HG02798 (cell line): ENCODE measurements at regions not wholly inside any gene's neighbourhood (a gene's known extent, or its start where the extent isn't known, plus 50 kb on each side); places are given as distances from the start of the nearest gene placed in this dataset.
"Not testable (repeated sequence)": the region's sequence is repeated elsewhere in the genome, so short reads cannot be mapped to it uniquely, and the experiment has no call there.

ENCODE experiments used
- ATAC-seq: cut with Tn5 transposase; IDR thresholded peaks from one replicate; pipeline ENCODE4 v1.9.1; 2021; ENCODE audit warnings: mild to moderate bottlenecking; ENCODE audit not compliant: unreplicated experiment, poor library complexity

DNA sequence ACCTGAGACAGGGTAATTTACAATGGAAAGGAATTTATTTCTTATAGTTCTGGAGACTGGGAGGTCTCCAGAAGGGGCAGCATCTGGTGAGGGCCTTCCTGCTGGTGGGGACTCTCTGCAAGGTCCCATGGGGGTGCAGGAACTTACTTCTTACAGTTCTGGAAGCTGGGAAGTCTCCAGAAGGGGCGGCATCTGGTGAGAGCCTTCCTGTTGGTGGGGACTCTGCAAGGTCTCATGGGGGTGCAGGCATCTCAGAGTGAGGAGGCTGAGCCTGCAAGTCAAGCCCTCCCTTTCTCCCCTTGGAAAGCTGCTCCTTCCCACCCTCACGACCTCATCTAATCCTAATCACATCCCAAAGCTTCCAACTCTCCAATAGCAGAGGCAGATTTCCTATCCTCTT lies 157.4 kb downstream of the FOXL1 start:
- no peak for ATAC-seq

DNA sequence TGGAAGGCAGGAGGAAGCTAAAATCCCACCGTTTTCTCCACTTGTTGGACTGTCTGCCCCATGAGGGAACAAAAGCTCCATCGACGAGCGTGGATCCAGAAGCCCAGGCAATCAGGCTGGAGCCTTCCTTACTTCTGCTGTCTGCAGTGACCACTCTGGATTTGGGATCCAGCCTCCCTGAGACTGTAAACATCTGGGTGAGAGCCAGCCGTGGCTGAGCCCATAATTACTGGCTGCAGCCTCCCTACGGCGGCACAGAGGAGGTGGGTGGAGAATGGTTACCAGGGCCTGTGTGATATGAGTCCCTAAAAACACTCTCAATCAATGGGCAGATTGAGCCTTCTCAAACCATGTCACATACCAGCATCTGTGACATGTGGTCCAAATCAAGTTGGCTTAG lies 158.2 kb downstream of the FOXL1 start:
- no peak for ATAC-seq

- no peak for ATAC-seq
Measured at GRCh38 chr16:86737083-86737482, 158.7 kb downstream of the FOXL1 start.

DNA sequence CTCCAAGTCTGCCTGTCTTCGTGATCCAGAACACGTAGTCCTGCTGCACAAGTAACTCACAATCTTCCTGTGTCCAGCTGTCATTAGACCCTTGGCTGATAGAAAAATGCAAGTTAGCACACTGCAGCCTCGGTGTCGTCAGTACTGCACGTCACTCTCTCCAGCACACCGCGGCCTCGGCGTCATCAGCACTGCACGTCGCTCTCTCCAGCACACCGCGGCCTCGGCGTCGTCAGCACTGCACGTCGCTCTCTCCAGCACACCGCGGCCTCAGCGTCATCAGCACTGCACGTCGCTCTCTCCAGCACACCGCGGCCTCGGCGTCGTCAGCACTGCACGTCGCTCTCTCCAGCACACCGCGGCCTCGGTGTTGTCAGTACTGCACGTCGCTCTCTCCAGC lies 160.0 kb downstream of the FOXL1 start:
- ATAC-seq = not testable (repeated sequence)

DNA sequence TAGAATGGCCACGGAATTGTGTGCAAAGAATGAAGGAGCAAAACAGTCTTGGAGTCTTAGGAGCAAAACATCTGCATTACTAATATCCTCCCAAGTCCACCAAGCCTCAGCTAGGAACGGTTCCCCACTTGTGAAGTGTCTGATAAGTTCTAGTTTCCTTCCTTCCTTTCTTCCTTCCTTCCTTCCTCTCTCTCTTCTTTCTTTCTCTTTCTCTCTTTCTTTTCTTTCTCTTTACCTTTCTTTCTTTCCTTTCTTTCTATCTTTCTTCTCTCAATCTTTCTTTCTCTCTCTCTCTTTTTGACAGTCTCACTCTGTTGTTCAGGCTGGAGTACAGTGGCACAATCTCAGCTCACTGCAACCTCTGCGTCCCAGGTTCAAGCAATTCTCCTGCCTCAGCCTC lies 160.8 kb downstream of the FOXL1 start:
- ATAC-seq = no peak

DNA sequence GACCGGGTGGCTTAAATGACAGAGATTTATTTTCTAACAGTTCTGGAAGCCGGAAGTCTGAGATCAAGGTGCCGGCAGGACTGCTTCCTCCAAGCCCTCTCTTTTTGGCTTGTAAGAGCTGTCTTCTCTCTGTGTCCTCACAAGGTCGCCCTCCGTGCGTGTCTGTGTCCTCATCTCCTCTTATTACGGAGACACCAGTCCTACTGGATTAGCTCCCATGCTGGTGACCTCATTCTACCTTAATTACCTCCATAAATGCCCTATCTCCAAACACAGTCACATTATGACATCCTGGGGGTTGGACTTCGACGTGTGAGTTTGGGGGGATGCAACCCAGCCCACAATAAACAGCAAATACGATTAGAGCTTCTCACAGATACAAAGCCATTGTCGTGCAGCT lies 161.5 kb downstream of the FOXL1 start:
- ATAC-seq = no peak

GRCh38 chr16:86740298-86740697 lies 161.9 kb downstream of the FOXL1 start:
- no peak for ATAC-seq

DNA sequence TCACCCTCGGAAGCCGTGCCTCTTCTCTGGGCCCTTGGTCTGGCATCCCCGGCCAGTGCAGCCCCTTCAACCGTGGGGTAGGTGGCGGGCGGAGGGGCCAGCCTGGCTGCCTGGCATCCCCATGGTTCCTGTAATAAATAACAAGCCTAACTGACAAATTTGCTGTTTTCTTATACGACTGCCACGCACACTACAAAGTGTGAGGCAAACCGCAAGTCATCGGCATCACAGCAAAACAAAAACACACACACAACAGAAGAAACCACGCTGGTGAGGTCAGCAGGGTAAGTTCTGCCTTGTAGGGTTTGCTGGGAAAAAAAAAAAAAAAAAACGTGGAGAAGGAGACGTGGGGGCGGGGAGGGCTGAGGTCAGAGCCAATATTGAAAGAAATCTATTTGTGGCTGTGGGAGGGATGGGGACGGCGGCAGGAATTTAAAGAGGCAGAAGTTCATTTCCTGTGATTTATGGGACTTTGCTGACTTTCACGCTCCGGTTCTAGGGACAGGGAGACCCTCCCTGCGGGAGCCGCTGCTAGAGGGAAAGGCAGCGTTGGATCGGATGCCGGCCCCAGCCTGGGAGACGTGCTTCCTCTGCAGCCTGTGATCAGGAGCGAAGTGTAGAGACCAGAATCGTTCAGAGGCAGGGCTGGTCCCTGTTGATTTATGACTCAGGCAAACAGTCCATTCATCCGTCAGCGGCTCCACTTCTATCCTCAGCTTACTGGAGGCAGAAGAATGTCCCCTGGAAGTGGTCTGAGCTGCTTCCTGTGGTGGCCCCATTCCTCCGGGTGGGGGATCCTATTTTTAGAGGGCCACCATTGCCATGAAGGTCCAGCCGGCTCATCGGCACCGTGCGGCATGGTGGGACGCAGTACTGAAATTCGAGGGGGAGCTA lies 162.8 kb downstream of the FOXL1 start:
- ATAC-seq = no peak

GRCh38 chr16:86747761-86748160 lies 169.4 kb downstream of the FOXL1 start:
- ATAC-seq = no peak

DNA sequence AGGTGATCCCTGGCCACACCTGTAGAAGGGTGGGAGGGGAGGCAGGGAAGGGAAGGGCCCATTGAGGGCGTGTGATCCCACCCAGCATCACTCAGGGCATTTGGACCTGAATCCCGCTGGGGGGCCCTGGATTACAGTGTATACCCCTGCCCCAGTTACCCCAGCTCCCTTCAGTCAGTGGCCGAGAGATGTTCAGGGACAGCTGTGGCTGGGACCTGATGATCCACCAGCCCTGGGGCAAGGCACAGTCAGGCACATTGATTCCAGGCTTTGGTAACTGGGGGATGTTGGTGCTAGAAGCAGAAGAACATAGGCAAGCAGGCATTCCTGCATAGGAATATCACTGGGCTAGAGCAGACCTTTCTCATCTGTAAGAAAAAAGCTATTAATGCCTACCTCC lies 170.3 kb downstream of the FOXL1 start:
- no peak for ATAC-seq

GRCh38 chr16:86751076-86752030 lies 173.0 kb downstream of the FOXL1 start:
- ATAC-seq = no peak

DNA sequence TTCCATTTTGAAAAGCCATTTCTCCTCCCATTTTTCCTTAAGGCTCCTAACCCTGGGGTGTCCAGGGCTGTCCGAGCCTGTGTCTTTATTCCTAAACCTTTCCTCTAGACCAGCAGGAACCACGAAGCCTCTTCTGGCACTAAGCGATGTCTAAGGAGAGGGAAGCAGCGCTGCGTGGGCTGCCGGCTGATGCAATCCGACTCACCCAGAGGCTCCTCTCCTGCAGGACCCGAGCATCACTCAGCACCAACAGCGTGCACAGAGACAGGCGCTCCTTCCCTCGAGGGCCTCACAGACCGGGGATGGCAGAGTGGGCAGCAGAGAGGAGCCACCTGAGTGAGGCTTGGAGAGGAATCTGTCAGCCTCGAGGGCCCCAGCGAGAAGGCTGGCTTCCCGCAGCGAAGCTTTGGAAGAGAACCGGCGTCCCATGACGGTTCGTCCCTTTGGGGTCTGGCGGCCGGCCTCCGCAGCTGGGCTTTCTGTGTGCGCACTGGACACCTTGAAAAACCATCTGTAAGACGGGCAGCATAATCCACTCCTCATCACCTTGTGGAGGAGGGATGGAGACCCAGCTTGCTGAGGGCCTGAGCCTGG lies 174.3 kb downstream of the FOXL1 start:
- no peak for ATAC-seq

GRCh38 chr16:86753399-86753798 lies 175.1 kb downstream of the FOXL1 start:
- ATAC-seq = no peak

DNA sequence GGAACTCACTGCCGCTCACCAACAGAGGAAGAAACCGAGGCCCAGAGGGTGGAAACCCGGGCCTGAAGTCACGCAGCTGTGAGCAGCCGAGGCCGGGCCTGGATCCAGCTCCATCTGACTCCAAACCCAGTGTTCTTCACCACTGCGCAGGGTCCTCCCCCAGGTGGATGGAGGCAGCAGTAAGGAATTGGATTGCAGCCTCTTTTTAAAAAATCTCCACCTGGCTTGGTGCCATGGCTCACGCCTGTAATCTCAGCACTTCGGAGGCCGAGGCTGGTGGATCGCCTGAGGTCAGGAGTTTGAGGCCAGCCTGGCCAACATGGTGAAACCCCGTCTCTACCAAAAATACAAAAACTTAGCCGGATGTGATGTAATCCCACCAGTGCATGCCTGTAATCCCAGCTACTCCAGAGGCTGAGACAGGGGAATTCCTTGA lies 177.2 kb downstream of the FOXL1 start:
- no peak for ATAC-seq

DNA sequence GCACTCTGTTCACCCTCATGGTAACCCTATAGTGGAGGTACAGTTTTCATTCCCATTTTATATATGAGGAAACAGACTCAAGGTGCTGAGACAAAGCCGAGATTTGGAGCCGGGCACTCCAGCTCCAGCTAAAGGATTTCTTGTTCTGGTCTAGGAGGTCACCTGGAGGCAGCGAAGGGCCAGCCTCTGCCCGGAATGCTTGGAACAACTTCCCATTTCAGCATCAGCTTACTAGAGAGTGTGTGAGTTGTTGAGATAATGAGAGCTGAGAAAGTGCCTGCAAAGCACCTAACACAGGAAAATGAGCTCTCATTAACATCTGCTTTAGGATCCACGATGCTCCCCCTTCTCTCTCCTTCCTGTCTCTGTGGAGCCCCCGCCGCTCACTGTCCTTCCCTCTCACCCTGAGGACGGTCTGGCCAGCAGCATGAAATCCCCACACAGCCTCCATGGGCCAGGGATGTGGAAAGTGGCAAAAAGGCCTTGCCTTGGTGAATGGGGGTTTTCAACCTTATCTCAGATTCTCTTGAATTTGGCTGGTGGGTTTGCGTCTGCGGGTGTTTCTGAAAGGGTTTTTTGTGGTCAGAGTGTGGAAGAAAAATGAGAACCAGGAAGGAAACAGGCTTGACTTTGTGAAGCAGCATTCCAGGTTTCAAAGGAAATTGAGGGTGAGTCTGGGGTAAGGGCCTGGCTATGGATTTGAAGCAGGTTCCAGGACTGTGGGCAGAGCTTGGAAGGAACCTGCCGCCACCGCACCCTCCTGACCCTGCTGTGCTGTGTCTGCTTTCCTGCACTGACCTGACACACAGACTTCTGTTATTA lies 178.7 kb downstream of the FOXL1 start:
- no peak for ATAC-seq

DNA sequence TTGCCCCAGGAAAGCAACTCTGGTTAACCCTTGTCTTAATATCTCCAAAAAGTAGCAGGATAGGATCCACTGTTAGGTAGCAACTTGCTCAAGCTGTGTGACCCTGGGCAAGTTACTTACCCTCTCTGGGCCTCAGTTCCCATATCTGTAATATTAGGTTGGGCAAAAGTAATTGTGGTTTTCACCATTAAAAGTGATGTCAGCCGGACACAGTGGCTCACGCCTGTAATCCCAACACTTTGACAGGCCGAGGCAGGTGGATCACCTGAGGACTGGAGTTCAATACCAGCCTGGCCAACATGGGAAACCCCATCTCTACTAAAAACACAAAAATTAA lies 179.3 kb downstream of the FOXL1 start:
- no peak for ATAC-seq

DNA sequence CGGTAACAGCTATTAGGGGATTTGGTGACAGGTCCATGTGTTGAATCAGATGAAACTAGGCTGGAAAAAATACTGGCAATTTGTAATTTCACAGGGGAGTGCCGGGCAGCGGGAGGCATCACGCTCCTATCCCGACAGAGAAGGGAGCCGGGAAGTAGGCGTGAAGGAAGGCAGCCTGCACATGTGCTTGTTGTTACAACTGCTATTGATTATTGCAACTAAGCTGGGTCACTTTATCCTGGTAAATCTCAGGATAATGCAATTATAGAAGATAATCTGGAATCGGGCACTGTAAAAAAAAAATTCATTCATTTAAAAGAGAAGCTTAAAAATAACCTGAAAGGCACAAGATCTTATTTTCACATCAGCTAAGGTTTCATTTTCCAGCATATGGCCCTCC lies 180.6 kb downstream of the FOXL1 start:
- ATAC-seq = no peak

DNA sequence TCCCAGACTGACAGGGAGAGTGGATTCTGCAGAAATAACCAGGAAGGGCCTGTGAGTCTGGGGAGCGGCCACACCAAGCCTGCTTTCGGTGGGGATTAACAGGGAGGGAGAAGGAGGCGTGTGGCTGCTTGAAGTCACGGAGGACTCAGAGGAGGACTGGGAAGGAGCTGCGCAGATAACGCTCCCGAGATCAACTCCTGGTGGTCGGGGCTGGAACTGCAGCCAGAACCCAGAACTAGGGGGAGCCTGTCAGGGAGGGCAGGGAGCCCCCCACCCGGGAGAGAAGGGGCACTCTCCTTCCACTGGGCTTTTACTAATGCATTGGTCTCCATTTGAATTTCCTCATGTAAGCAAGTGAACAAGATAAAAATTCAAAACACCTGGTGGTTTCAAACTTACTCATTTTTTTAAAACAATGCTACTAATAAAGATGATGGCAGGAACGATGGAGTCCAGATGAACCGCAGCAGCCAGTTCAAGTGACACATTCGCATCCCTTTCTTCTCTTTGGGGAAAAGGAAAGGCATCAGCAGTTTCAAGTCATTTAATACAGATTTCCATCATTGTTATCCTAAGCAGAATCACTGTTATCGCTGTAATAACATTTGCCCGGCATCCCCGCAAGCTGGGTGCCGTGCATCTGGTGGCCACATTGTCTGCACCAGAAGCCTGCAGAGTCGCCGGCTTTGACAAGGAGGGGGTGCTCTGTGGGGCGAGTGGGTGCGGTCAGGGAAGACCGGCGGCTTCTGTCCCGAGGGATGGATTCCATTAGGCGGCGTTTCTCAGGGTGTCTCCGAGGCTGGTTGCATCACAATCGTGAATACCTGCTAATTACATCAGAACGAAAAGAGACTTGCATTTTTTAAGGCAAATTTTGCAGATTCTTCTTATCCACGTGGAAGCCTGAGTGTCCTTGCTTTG lies 183.0 kb downstream of the FOXL1 start:
- ATAC-seq = peak; percentile 41

DNA sequence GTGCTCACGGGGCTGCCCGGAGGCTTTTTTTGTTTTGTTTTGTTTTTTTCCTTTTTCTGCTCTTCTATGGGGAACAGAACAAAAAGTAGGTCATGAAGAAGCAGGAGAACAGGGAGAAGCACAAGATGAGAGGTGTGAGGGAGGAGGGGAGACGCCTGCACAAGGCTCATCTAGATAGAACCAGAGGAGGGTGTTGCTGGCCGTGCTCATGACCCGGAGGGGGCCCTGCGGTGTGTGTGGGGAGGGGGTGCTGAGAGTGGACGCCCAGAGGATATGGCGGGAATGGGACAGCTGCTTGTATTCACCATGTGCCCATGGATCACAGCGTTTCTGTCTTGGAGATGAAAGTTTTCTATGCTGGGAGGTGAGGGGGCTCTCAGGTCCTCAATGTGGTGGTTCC lies 183.7 kb downstream of the FOXL1 start:
- ATAC-seq = no peak
